Activated CD4-positive, alpha-beta memory T cell treated with anti-CD3 and anti-CD28 coated beads, Interleukin-2, amount 10 ng/mL, durations not matched to agents 7 days and 5 days (primary cell): ENCODE measurements at regions not wholly inside any gene's neighbourhood (a gene's known extent, or its start where the extent isn't known, plus 50 kb on each side); places are given as distances from the start of the nearest gene placed in this dataset.

Experiments
- CTCF ChIA-PET: fragments of 350-600 bp; sonication (Branson Sonifier 250); formaldehyde crosslinking; loops from one replicate; lab custom pipeline; 2021; ENCODE audit warnings: antibody characterized with exemption, inconsistent platforms; lab: Charles Lee
- POLR2A ChIA-PET: fragments of 350-600 bp; sonication (Branson Sonifier 250); formaldehyde crosslinking; loops from one replicate; lab custom pipeline; 2021; ENCODE audit warnings: antibody characterized with exemption; lab: Charles Lee
- DNase-seq: peaks from one replicate; pipeline ENCODE4 v3.0.0-alpha.2; 2020
- H3K27ac Mint-ChIP-seq: one replicate; pipeline ENCODE4 v1.8.0; 2021; ENCODE audit warnings: mild to moderate bottlenecking, mixed read lengths
- H3K27me3 Mint-ChIP-seq: one replicate; pipeline ENCODE4 v1.8.0; 2021; ENCODE audit warnings: mixed read lengths
- H3K36me3 Mint-ChIP-seq: one replicate; pipeline ENCODE4 v1.8.0; 2021; ENCODE audit warnings: low read depth, mixed read lengths
- H3K4me1 Mint-ChIP-seq: one replicate; pipeline ENCODE4 v1.8.0; 2021; ENCODE audit warnings: mixed read lengths
- H3K4me3 Mint-ChIP-seq: one replicate; pipeline ENCODE4 v1.8.0; 2021; ENCODE audit warnings: mild to moderate bottlenecking, mixed read lengths
- H3K9me3 Mint-ChIP-seq: one replicate; pipeline ENCODE4 v1.8.0; 2021; ENCODE audit warnings: mixed read lengths

GRCh38 chr9:79986437-79986836, 414.7 kb downstream of the TLE4 start:
- ChIA-PET POLR2A (no interaction called here), CTCF (no interaction called here)
- no peak overlapping the region for H3K27ac Mint-ChIP-seq
- no peak overlapping the region for H3K4me3 Mint-ChIP-seq
- no peaks in the 10 kb centered on the region for H3K36me3 Mint-ChIP-seq
- no peak for DNase-seq
- no peaks in the 10 kb centered on the region for H3K9me3 Mint-ChIP-seq
- H3K27me3 Mint-ChIP-seq = peaks cover 3% of the 10 kb centered on the region
- no peaks in the 10 kb centered on the region for H3K4me1 Mint-ChIP-seq

GRCh38 chr9:79985772-79986171, 414.0 kb downstream of the TLE4 start:
- no peaks in the 10 kb centered on the region for H3K36me3 Mint-ChIP-seq
- DNase-seq = no peak
- no peak overlapping the region for H3K4me3 Mint-ChIP-seq
- no peak overlapping the region for H3K27ac Mint-ChIP-seq
- no peaks in the 10 kb centered on the region for H3K4me1 Mint-ChIP-seq
- POLR2A ChIA-PET = no interaction called here
- CTCF ChIA-PET = no interaction called here
- no peaks in the 10 kb centered on the region for H3K9me3 Mint-ChIP-seq
- H3K27me3 Mint-ChIP-seq = peaks cover 3% of the 10 kb centered on the region

- POLR2A ChIA-PET = no interaction called here
- H3K36me3 Mint-ChIP-seq = no peaks in the 10 kb centered on the region
- H3K9me3 Mint-ChIP-seq = no peaks in the 10 kb centered on the region
- H3K27ac Mint-ChIP-seq = no peak overlapping the region
- H3K4me3 Mint-ChIP-seq = no peak overlapping the region
- peaks cover 6% of the 10 kb centered on the region for H3K27me3 Mint-ChIP-seq
- no peaks in the 10 kb centered on the region for H3K4me1 Mint-ChIP-seq
- CTCF ChIA-PET = no interaction called here
- no peak for DNase-seq
Measured at GRCh38 chr9:79985264-79985663, 413.5 kb downstream of the TLE4 start.

DNA sequence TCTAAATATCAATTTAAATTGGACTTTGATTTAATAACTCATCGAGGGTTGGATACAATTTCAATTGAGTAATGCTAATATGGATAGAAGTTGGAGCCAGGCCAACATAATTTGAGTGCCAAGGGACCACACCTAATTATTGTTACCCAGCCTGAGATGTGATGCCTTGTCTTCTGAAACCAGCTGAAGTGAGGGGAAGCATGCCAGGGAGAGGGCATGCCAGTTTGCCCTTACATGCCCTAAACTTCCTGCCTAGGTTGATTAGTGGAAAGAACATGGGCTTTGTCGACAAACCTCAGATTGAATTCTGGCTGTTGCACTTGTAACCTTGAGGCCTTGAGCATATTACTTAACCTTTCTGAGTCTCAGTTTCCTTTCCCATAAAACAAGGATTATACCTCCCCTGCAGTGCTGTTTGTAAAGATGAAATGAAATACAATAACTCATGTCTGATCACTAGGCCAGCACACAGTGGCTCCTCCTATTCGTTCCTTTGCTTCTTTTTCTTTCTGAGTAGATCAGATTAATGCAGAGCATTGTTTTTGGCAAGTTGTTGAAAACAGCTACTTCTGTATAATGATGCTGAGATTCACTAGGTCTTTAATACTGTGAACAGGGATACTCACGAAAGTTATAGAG, 412.8 kb downstream of the TLE4 start:
- H3K27ac Mint-ChIP-seq = no peak overlapping the region
- no peaks in the 10 kb centered on the region for H3K36me3 Mint-ChIP-seq
- CTCF ChIA-PET = no interaction called here
- DNase-seq = no peak
- peaks cover 6% of the 10 kb centered on the region for H3K27me3 Mint-ChIP-seq
- POLR2A ChIA-PET = no interaction called here
- H3K9me3 Mint-ChIP-seq = no peaks in the 10 kb centered on the region
- no peak overlapping the region for H3K4me3 Mint-ChIP-seq
- H3K4me1 Mint-ChIP-seq = no peaks in the 10 kb centered on the region

- H3K27me3 Mint-ChIP-seq = peaks cover 8% of the 10 kb centered on the region
- CTCF ChIA-PET = no interaction called here
- H3K4me3 Mint-ChIP-seq = no peak overlapping the region
- no peaks in the 10 kb centered on the region for H3K9me3 Mint-ChIP-seq
- no peak overlapping the region for H3K27ac Mint-ChIP-seq
- no peak for DNase-seq
- H3K4me1 Mint-ChIP-seq = no peaks in the 10 kb centered on the region
- H3K36me3 Mint-ChIP-seq = no peaks in the 10 kb centered on the region
- POLR2A ChIA-PET = no interaction called here
Measured at GRCh38 chr9:79980432-79980831, 408.7 kb downstream of the TLE4 start.

GRCh38 chr9:79977510-79978197, 405.9 kb downstream of the TLE4 start:
- Mint-ChIP-seq H3K36me3 (no peaks in the 10 kb centered on the region), H3K9me3 (no peaks in the 10 kb centered on the region), H3K27ac (no peak overlapping the region), H3K4me1 (no peaks in the 10 kb centered on the region), H3K27me3 (peaks cover 8% of the 10 kb centered on the region), H3K4me3 (no peak overlapping the region)
- DNase-seq = no peak
- ChIA-PET POLR2A (no interaction called here), CTCF (no interaction called here)

GRCh38 chr9:79977074-79977435, 405.3 kb downstream of the TLE4 start:
- no peak overlapping the region for H3K27ac Mint-ChIP-seq
- ChIA-PET POLR2A (no interaction called here), CTCF (interaction anchor here (0.6 kb wide), 1 partner anchor 1636 kb away, joined by 3 read pairs; no protein-coding TSS in a partner anchor)
- H3K4me3 Mint-ChIP-seq = no peak overlapping the region
- no peaks in the 10 kb centered on the region for H3K9me3 Mint-ChIP-seq
- no peak for DNase-seq
- H3K4me1 Mint-ChIP-seq = no peaks in the 10 kb centered on the region
- H3K36me3 Mint-ChIP-seq = no peaks in the 10 kb centered on the region
- peaks cover 5% of the 10 kb centered on the region for H3K27me3 Mint-ChIP-seq

DNA sequence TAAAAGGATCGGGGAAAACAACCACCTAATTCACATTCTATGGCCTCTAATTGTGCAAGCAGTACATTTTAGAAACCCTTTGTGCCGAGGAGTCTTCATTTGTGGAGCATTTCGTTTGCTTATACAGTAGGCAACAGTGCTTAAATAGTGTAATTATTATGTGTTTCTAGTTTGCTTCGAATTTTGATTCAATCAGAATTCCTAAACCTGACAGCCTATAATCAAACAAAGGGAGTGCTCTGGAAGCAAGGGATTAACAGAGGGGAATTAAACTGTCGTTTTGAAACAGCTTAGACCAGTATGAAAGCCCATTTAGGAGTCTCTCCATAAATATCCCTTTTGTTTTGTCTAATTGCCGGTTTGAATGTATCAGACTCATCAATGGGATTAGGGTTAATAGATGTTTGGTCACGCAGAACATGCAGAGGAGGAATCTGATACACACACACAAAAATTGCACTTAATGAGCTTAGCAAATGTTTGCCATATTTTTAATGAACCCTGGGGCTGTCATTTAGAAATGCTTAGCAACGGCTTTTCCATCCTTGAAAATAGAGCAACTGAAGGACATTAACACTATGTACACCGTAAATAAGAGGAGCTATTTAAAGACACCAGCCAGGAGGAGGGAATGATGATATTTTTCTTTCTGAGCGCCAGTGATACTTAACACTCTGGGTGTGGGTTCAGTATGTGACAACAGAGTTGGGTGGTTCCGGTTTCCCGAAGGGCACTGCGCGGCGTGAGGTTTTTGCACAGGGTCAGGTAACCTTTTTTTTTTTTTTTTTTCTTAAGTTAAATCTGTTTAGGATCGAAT, 404.7 kb downstream of the TLE4 start:
- Mint-ChIP-seq H3K4me3 (no peak overlapping the region), H3K9me3 (no peaks in the 10 kb centered on the region), H3K4me1 (no peaks in the 10 kb centered on the region), H3K27ac (no peak overlapping the region), H3K27me3 (peaks cover 5% of the 10 kb centered on the region), H3K36me3 (no peaks in the 10 kb centered on the region)
- ChIA-PET POLR2A (no interaction called here), CTCF (interaction anchor here (0.6 kb wide), 1 partner anchor 1637 kb away, joined by 3 read pairs; no protein-coding TSS in a partner anchor)
- no peak for DNase-seq

DNA sequence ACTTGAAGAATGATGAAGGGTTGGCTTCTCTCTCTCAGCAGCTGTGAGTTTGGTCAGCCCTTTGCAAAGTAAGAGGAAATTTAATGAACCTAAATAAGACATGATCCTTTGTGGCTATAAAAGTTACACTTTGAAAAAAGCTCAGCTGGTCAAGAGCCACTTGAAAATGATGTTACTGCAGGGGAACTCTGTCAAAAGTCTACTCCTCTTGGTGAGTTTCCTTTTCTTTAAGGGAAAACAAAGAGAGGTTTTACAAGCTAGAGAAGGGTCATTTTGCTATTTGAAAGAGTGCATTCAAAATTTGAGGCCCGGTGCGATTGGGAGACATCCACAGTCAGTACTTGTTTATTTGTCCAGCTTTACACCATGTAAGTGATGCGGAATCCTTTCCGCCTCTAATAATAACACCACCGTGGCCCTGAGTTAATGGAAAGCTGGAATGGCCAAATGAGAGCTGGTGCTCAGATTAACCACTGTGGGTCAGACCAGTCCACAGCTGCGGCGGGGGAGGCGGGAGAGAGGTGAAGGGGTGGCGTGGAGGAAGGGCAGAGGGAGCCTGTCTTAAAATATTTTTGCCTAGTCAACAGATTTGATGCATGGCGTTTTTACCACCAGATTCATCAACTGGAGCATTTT, 404.0 kb downstream of the TLE4 start:
- ChIA-PET POLR2A (no interaction called here), CTCF (no interaction called here)
- Mint-ChIP-seq H3K4me3 (no peak overlapping the region), H3K27me3 (peaks cover 5% of the 10 kb centered on the region), H3K27ac (no peak overlapping the region), H3K36me3 (no peaks in the 10 kb centered on the region), H3K9me3 (no peaks in the 10 kb centered on the region), H3K4me1 (no peaks in the 10 kb centered on the region)
- no peak for DNase-seq

DNA sequence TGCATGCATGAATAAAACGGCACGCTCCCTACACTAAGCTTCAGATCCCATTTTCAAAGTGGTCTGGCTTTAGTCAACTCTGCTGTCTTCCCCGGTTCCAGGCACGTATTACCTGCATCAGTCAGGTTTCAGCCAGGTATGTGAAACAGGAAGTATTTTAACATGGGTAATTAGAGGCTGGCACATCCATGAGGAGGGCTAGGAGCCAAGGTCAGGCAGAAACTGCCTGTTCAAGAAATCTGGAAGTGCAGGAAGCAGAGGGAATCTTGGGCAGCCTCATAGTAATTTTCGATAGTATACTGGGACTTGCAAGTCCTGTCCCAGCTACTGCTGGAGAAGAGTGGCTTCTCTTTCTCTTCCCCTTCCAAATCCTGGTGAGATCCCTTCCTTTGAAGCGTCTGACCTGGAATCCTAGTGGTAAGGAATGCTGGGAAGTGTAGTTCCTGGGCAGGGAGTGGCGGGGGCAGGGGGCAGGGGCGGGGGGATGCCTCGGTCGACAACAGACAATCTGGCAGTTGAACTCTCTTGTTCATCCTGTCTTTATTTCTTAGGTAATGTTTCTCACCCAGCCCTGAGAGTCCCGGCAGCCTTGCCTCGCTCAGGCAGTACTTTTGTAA, 403.1 kb downstream of the TLE4 start:
- DNase-seq = no peak
- Mint-ChIP-seq H3K4me3 (no peak overlapping the region), H3K9me3 (no peaks in the 10 kb centered on the region), H3K27me3 (peaks cover 2% of the 10 kb centered on the region), H3K36me3 (no peaks in the 10 kb centered on the region), H3K4me1 (no peaks in the 10 kb centered on the region), H3K27ac (no peak overlapping the region)
- ChIA-PET POLR2A (no interaction called here), CTCF (no interaction called here)

- H3K36me3 Mint-ChIP-seq = no peaks in the 10 kb centered on the region
- no peak for DNase-seq
- H3K4me3 Mint-ChIP-seq = no peak overlapping the region
- no peaks in the 10 kb centered on the region for H3K4me1 Mint-ChIP-seq
- POLR2A ChIA-PET = no interaction called here
- CTCF ChIA-PET = no interaction called here
- H3K9me3 Mint-ChIP-seq = no peaks in the 10 kb centered on the region
- no peaks in the 10 kb centered on the region for H3K27me3 Mint-ChIP-seq
- H3K27ac Mint-ChIP-seq = no peak overlapping the region
Measured at GRCh38 chr9:79973627-79974026, 401.9 kb downstream of the TLE4 start.

DNA sequence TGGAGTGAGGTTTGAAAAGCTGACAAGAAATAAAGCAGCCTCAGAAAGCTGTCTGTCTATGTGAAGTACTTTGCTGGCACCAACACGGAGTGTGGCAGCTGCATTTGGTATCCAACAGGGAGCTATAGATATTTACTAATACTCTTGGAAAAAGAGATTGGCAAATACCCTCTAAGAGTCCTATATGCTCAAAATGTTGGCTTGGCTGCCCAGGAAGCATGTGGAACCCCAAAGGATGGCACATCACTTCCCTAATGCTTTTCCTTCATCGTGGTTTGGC, 398.3 kb downstream of the TLE4 start:
- Mint-ChIP-seq H3K36me3 (no peaks in the 10 kb centered on the region), H3K27ac (no peak overlapping the region), H3K27me3 (peaks cover 7% of the 10 kb centered on the region), H3K4me3 (no peak overlapping the region), H3K9me3 (no peaks in the 10 kb centered on the region), H3K4me1 (no peaks in the 10 kb centered on the region)
- POLR2A ChIA-PET = no interaction called here
- CTCF ChIA-PET = no interaction called here
- no peak for DNase-seq
